Endothelial cell (in vitro differentiated cells): ENCODE measurements at regions not wholly inside any gene's neighbourhood (a gene's known extent, or its start where the extent isn't known, plus 50 kb on each side); places are given as distances from the start of the nearest gene placed in this dataset.

Experiments
- DNase-seq: peaks from one replicate; pipeline ENCODE4 v3.0.0; 2021; ENCODE audit warnings: low spot score
- H3K27ac Mint-ChIP-seq: one replicate; pipeline ENCODE4 v1.8.0; 2021; ENCODE audit warnings: mixed read lengths, inconsistent platforms; ENCODE audit not compliant: unreplicated experiment
- H3K27me3 Mint-ChIP-seq: one replicate; pipeline ENCODE4 v1.8.0; 2021; ENCODE audit warnings: mild to moderate bottlenecking, moderate library complexity, mixed read lengths, inconsistent platforms; ENCODE audit not compliant: unreplicated experiment
- H3K36me3 Mint-ChIP-seq: one replicate; pipeline ENCODE4 v1.8.0; 2021; ENCODE audit warnings: mild to moderate bottlenecking, low read depth, mixed read lengths, inconsistent platforms; ENCODE audit not compliant: unreplicated experiment
- H3K4me1 Mint-ChIP-seq: one replicate; pipeline ENCODE4 v1.8.0; 2021; ENCODE audit warnings: mild to moderate bottlenecking, mixed read lengths, inconsistent platforms; ENCODE audit not compliant: unreplicated experiment
- H3K4me3 Mint-ChIP-seq: one replicate; pipeline ENCODE4 v1.8.0; 2021; ENCODE audit warnings: mild to moderate bottlenecking, mixed read lengths, inconsistent platforms; ENCODE audit not compliant: unreplicated experiment
- H3K9me3 Mint-ChIP-seq: one replicate; pipeline ENCODE4 v1.8.0; 2021; ENCODE audit warnings: mixed read lengths, inconsistent platforms; ENCODE audit not compliant: unreplicated experiment
- CTCF ChIP-seq: fragments of 200-600 bp; sonication (generic); IDR thresholded peaks from one replicate; pipeline ENCODE4 v1.5.0; 2021; ENCODE audit warnings: antibody characterized with exemption; ENCODE audit not compliant: unreplicated experiment

- H3K27ac Mint-ChIP-seq = no peak overlapping the region
- H3K9me3 Mint-ChIP-seq = no peaks in the 10 kb centered on the region
- TF ChIP-seq CTCF = no peak
- H3K36me3 Mint-ChIP-seq = no peaks in the 10 kb centered on the region
- peaks cover 1% of the 10 kb centered on the region for H3K27me3 Mint-ChIP-seq
- no peak overlapping the region for H3K4me3 Mint-ChIP-seq
- H3K4me1 Mint-ChIP-seq = no peaks in the 10 kb centered on the region
- DNase-seq = no peak
Measured at GRCh38 chr1:70768216-70768615, 279.4 kb downstream of the PTGER3 start.

GRCh38 chr1:70778056-70778762, 269.4 kb downstream of the PTGER3 start:
- Mint-ChIP-seq H3K36me3 (no peaks in the 10 kb centered on the region), H3K4me1 (no peaks in the 10 kb centered on the region), H3K27ac (no peak overlapping the region), H3K9me3 (no peaks in the 10 kb centered on the region), H3K27me3 (no peaks in the 10 kb centered on the region), H3K4me3 (no peak overlapping the region)
- no peak for DNase-seq
- TF ChIP-seq CTCF = no peak

GRCh38 chr1:70778934-70779333, 268.7 kb downstream of the PTGER3 start:
- H3K36me3 Mint-ChIP-seq = no peaks in the 10 kb centered on the region
- no peaks in the 10 kb centered on the region for H3K4me1 Mint-ChIP-seq
- H3K27ac Mint-ChIP-seq = no peak overlapping the region
- no peak overlapping the region for H3K4me3 Mint-ChIP-seq
- no peaks in the 10 kb centered on the region for H3K27me3 Mint-ChIP-seq
- DNase-seq = no peak
- TF ChIP-seq CTCF = no peak
- H3K9me3 Mint-ChIP-seq = no peaks in the 10 kb centered on the region

- Mint-ChIP-seq H3K27ac (no peak overlapping the region), H3K4me1 (no peaks in the 10 kb centered on the region), H3K36me3 (no peaks in the 10 kb centered on the region), H3K4me3 (no peak overlapping the region), H3K9me3 (no peaks in the 10 kb centered on the region), H3K27me3 (no peaks in the 10 kb centered on the region)
- no peak for TF ChIP-seq CTCF
- DNase-seq = no peak
Measured at GRCh38 chr1:70779571-70779970, 268.0 kb downstream of the PTGER3 start.

GRCh38 chr1:70785287-70785686, 262.3 kb downstream of the PTGER3 start:
- Mint-ChIP-seq H3K36me3 (no peaks in the 10 kb centered on the region), H3K9me3 (no peaks in the 10 kb centered on the region), H3K27me3 (no peaks in the 10 kb centered on the region), H3K4me3 (no peak overlapping the region), H3K27ac (no peak overlapping the region), H3K4me1 (no peaks in the 10 kb centered on the region)
- no peak for TF ChIP-seq CTCF
- DNase-seq = no peak
